ENCODE measurements at regions not wholly inside any gene's neighbourhood (a gene's known extent, or its start where the extent isn't known, plus 50 kb on each side); places are given as distances from the start of the nearest gene placed in this dataset.
"Not testable (repeated sequence)": the region's sequence is repeated elsewhere in the genome, so short reads cannot be mapped to it uniquely, and the experiment has no call there.

- no peak for DNase-seq
- no peak overlapping the region for H3K27ac ChIP-seq
- H3K9me3 ChIP-seq (replicated peaks), result no peaks in the 10 kb centered on the region
- no peaks in the 10 kb centered on the region for H3K36me3 ChIP-seq
- H3K27me3 ChIP-seq, result no peaks in the 10 kb centered on the region
- no peaks in the 10 kb centered on the region for H3K4me1 ChIP-seq
- no peak overlapping the region for H3K4me3 ChIP-seq
Measured at GRCh38 chr5:36528588-36528987, 77.8 kb upstream of the SLC1A3 start.

- no peak overlapping the region for H3K27ac ChIP-seq
- H3K4me1 ChIP-seq, result no peaks in the 10 kb centered on the region
- no peak for DNase-seq
- H3K36me3 ChIP-seq, result no peaks in the 10 kb centered on the region
- no peak overlapping the region for H3K4me3 ChIP-seq
- H3K9me3 ChIP-seq (replicated peaks), result no peaks in the 10 kb centered on the region
- H3K27me3 ChIP-seq, result no peaks in the 10 kb centered on the region
Measured at GRCh38 chr5:36529142-36529541, 77.3 kb upstream of the SLC1A3 start.

- no peaks in the 10 kb centered on the region for H3K36me3 ChIP-seq
- no peak overlapping the region for H3K27ac ChIP-seq
- no peaks in the 10 kb centered on the region for H3K4me1 ChIP-seq
- no peaks in the 10 kb centered on the region for H3K9me3 ChIP-seq (replicated peaks)
- no peak for DNase-seq
- H3K27me3 ChIP-seq, result no peaks in the 10 kb centered on the region; the same call in 1 of the 2 replicates
- H3K4me3 ChIP-seq, result no peak overlapping the region
Measured at GRCh38 chr5:36530215-36530614, 76.2 kb upstream of the SLC1A3 start.

DNA sequence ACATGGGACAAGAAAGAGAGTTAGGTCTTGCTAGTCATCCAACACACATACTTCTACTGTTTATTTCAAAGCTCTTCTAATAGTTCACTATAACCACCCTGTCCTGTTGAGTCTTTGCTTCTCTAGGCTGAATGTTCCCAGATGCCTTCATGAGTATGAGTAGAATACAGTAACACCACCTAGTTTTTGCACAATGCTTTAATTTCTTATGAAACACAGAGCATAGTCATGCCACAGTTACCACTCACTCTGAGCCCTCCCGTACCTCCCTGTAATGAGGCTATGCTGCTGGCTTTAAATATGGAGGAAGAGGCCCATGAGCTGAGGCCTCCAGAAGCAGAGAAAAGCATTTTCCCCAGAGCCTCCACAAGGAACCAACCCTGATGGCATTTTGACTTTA, 75.0 kb upstream of the SLC1A3 start:
- H3K36me3 ChIP-seq, result no peaks in the 10 kb centered on the region
- no peak overlapping the region for H3K27ac ChIP-seq
- no peak for DNase-seq
- H3K4me3 ChIP-seq, result no peak overlapping the region
- no peaks in the 10 kb centered on the region for H3K4me1 ChIP-seq
- H3K27me3 ChIP-seq, result no peaks in the 10 kb centered on the region; the same call in 1 of the 2 replicates
- no peaks in the 10 kb centered on the region for H3K9me3 ChIP-seq (replicated peaks)

GRCh38 chr5:36535378-36535777, 71.0 kb upstream of the SLC1A3 start:
- Histone ChIP-seq H3K36me3 (no peaks in the 10 kb centered on the region), H3K4me3 (no peak overlapping the region), H3K27me3 (peaks cover 4% of the 10 kb centered on the region), H3K27ac (no peak overlapping the region), H3K9me3 (replicated peaks) (no peaks in the 10 kb centered on the region), H3K4me1 (no peaks in the 10 kb centered on the region)
- DNase-seq, result no peak

- Histone ChIP-seq H3K9me3 (replicated peaks) (no peaks in the 10 kb centered on the region), H3K4me1 (no peaks in the 10 kb centered on the region), H3K27ac (no peak overlapping the region), H3K4me3 (no peak overlapping the region), H3K27me3 (peaks cover 4% of the 10 kb centered on the region), H3K36me3 (no peaks in the 10 kb centered on the region)
- no peak for DNase-seq
Measured at GRCh38 chr5:36535859-36536615, 70.4 kb upstream of the SLC1A3 start.

GRCh38 chr5:36536616-36537005, 69.8 kb upstream of the SLC1A3 start:
- no peaks in the 10 kb centered on the region for H3K4me1 ChIP-seq
- peaks cover 4% of the 10 kb centered on the region for H3K27me3 ChIP-seq
- H3K36me3 ChIP-seq, result no peaks in the 10 kb centered on the region
- no peak overlapping the region for H3K4me3 ChIP-seq
- H3K9me3 ChIP-seq (replicated peaks), result no peaks in the 10 kb centered on the region
- no peak for DNase-seq
- H3K27ac ChIP-seq, result no peak overlapping the region

DNA sequence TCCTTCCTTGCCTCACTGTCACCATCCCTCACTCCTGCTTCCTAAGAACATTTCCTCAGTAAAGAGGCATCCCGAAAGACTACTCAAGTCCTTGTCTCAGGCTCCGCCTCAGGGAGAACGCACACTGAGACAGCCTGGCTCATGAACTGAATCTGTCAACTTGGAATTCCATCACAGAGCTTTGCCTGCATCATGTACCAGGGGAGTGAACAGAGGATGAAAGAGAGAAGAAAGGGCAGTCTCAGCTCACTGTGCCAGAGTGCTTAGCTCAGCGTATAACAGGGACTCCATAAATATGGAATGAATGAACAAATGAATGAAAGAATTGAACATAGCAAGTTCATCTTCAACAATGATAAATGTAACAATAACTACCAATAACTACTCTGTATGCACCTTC, 68.7 kb upstream of the SLC1A3 start:
- DNase-seq, result no peak
- no peaks in the 10 kb centered on the region for H3K9me3 ChIP-seq (replicated peaks)

DNA sequence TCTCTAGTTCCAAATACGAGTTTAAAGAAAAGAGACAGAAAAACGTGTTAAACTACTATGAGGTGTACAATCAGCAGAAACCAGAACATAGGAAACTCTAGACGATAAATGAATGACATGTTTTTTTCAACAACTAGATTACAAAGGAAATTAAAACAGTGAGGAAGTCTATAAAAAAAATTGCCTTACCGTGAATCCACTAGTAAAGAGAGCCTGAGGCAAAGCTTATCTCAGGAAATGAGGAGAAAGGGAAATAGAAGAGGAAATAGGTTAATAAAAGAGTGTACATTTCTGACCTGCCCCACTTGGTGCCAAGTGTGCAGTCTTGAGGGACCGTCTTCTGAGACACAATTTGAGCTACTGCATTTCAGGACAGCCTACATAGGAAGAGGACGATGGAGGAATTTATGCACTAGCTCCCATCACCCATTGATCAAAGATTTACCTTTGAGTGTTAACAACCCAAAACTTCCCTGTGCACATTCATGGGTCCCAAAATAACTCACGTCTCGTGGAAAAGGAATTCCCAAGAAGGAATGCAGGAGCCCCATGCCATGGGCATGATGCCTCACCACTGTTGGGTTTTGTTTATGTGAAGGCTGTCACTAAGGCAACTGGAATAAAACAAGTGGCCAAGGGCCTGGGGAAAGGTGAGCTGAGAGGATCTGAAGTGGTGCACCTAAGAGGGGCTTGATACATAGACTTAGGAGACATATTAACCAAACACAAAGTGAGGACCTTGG, 53.6 kb upstream of the SLC1A3 start:
- H3K27me3 ChIP-seq, result no peaks in the 10 kb centered on the region
- H3K36me3 ChIP-seq, result no peaks in the 10 kb centered on the region
- no peaks in the 10 kb centered on the region for H3K4me1 ChIP-seq
- no peak overlapping the region for H3K4me3 ChIP-seq
- H3K9me3 ChIP-seq (replicated peaks), result no peaks in the 10 kb centered on the region
- DNase-seq, result no peak
- no peak overlapping the region for H3K27ac ChIP-seq

More for the DNA sequence above, 68.7 kb upstream of the SLC1A3 start:
- no peak overlapping the region for H3K4me3 ChIP-seq
- H3K27ac ChIP-seq, result no peak overlapping the region
- peaks cover 4% of the 10 kb centered on the region for H3K27me3 ChIP-seq
- H3K36me3 ChIP-seq, result no peaks in the 10 kb centered on the region
- H3K4me1 ChIP-seq, result no peaks in the 10 kb centered on the region

- H3K4me3 ChIP-seq; DNase-seq; H3K9me3 ChIP-seq (replicated peaks); H3K36me3 ChIP-seq; H3K27me3 ChIP-seq; H3K4me1 ChIP-seq; H3K27ac ChIP-seq: not testable (repeated sequence)
Measured at GRCh38 chr5:36555035-36555434, 51.4 kb upstream of the SLC1A3 start.
